ENCODE measurements at regions not wholly inside any gene's neighbourhood (a gene's known extent, or its start where the extent isn't known, plus 50 kb on each side); places are given as distances from the start of the nearest gene placed in this dataset.

- Histone ChIP-seq H3K27ac (ENCODE audit: poor library complexity, severe bottlenecking) (no peak overlapping the region), H3K27me3 (ENCODE audit: insufficient read depth, poor library complexity, severe bottlenecking) (no peaks in the 10 kb centered on the region), H3K4me1 (ENCODE audit: insufficient read depth, poor library complexity, severe bottlenecking) (no peaks in the 10 kb centered on the region), H3K9me3 (ENCODE audit: severe bottlenecking) (no peaks in the 10 kb centered on the region), H3K36me3 (ENCODE audit: low read depth) (no peaks in the 10 kb centered on the region), H3K4me3 (ENCODE audit: severe bottlenecking) (no peak overlapping the region)
- no peak for ATAC-seq (ENCODE audit: low read depth)
- no peak for TF ChIP-seq CTCF (IDR thresholded peaks at IDR 0.05; ENCODE audit: poor library complexity, severe bottlenecking)
- DNase-seq (ENCODE audit: low spot score) = no peak
These were observed 460.3 kb upstream of the LARGE1 start for GRCh38 chr22:34380532-34380931.

GRCh38 chr22:34390400-34390799 lies 470.1 kb upstream of the LARGE1 start:
- no peaks in the 10 kb centered on the region for H3K36me3 ChIP-seq (ENCODE audit: low read depth)
- ATAC-seq (ENCODE audit: low read depth) = no peak
- H3K27ac ChIP-seq (ENCODE audit: poor library complexity, severe bottlenecking) = no peak overlapping the region
- H3K27me3 ChIP-seq (ENCODE audit: insufficient read depth, poor library complexity, severe bottlenecking) = no peaks in the 10 kb centered on the region
- H3K4me3 ChIP-seq (ENCODE audit: severe bottlenecking) = no peak overlapping the region
- TF ChIP-seq CTCF (IDR thresholded peaks at IDR 0.05; ENCODE audit: poor library complexity, severe bottlenecking) = no peak
- no peaks in the 10 kb centered on the region for H3K4me1 ChIP-seq (ENCODE audit: insufficient read depth, poor library complexity, severe bottlenecking)
- no peaks in the 10 kb centered on the region for H3K9me3 ChIP-seq (ENCODE audit: severe bottlenecking)
- DNase-seq (ENCODE audit: low spot score) = no peak

- Histone ChIP-seq H3K4me3 (ENCODE audit: severe bottlenecking) (no peak overlapping the region), H3K27ac (ENCODE audit: poor library complexity, severe bottlenecking) (no peak overlapping the region), H3K27me3 (ENCODE audit: insufficient read depth, poor library complexity, severe bottlenecking) (no peaks in the 10 kb centered on the region), H3K4me1 (ENCODE audit: insufficient read depth, poor library complexity, severe bottlenecking) (no peaks in the 10 kb centered on the region), H3K36me3 (ENCODE audit: low read depth) (no peaks in the 10 kb centered on the region), H3K9me3 (ENCODE audit: severe bottlenecking) (no peaks in the 10 kb centered on the region)
- no peak for ATAC-seq (ENCODE audit: low read depth)
- TF ChIP-seq CTCF (IDR thresholded peaks at IDR 0.05; ENCODE audit: poor library complexity, severe bottlenecking) = no peak
- DNase-seq (ENCODE audit: low spot score) = no peak
These were observed 475.1 kb upstream of the LARGE1 start for GRCh38 chr22:34395370-34395769.

GRCh38 chr22:34403667-34404066 lies 483.4 kb upstream of the LARGE1 start:
- H3K4me3 ChIP-seq (ENCODE audit: severe bottlenecking) = no peak overlapping the region
- no peak overlapping the region for H3K27ac ChIP-seq (ENCODE audit: poor library complexity, severe bottlenecking)
- no peak for DNase-seq (ENCODE audit: low spot score)
- no peaks in the 10 kb centered on the region for H3K27me3 ChIP-seq (ENCODE audit: insufficient read depth, poor library complexity, severe bottlenecking)
- TF ChIP-seq CTCF (IDR thresholded peaks at IDR 0.05; ENCODE audit: poor library complexity, severe bottlenecking) = no peak
- H3K4me1 ChIP-seq (ENCODE audit: insufficient read depth, poor library complexity, severe bottlenecking) = no peaks in the 10 kb centered on the region
- H3K9me3 ChIP-seq (ENCODE audit: severe bottlenecking) = no peaks in the 10 kb centered on the region
- no peaks in the 10 kb centered on the region for H3K36me3 ChIP-seq (ENCODE audit: low read depth)
- no peak for ATAC-seq (ENCODE audit: low read depth)

- no peaks in the 10 kb centered on the region for H3K4me1 ChIP-seq (ENCODE audit: insufficient read depth, poor library complexity, severe bottlenecking)
- no peak for TF ChIP-seq CTCF (IDR thresholded peaks at IDR 0.05; ENCODE audit: poor library complexity, severe bottlenecking)
These were observed 489.8 kb upstream of the LARGE1 start for GRCh38 chr22:34410111-34410510.

More at GRCh38 chr22:34410111-34410510, 489.8 kb upstream of the LARGE1 start:
- Histone ChIP-seq H3K9me3 (ENCODE audit: severe bottlenecking) (no peaks in the 10 kb centered on the region), H3K36me3 (ENCODE audit: low read depth) (no peaks in the 10 kb centered on the region), H3K27me3 (ENCODE audit: insufficient read depth, poor library complexity, severe bottlenecking) (no peaks in the 10 kb centered on the region), H3K4me3 (ENCODE audit: severe bottlenecking) (no peak overlapping the region), H3K27ac (ENCODE audit: poor library complexity, severe bottlenecking) (no peak overlapping the region)
- no peak for ATAC-seq (ENCODE audit: low read depth)
- no peak for DNase-seq (ENCODE audit: low spot score)
